ENCODE measurements at regions not wholly inside any gene's neighbourhood (a gene's known extent, or its start where the extent isn't known, plus 50 kb on each side); places are given as distances from the start of the nearest gene placed in this dataset.
"Not testable (repeated sequence)": the region's sequence is repeated elsewhere in the genome, so short reads cannot be mapped to it uniquely, and the experiment has no call there.

DNA sequence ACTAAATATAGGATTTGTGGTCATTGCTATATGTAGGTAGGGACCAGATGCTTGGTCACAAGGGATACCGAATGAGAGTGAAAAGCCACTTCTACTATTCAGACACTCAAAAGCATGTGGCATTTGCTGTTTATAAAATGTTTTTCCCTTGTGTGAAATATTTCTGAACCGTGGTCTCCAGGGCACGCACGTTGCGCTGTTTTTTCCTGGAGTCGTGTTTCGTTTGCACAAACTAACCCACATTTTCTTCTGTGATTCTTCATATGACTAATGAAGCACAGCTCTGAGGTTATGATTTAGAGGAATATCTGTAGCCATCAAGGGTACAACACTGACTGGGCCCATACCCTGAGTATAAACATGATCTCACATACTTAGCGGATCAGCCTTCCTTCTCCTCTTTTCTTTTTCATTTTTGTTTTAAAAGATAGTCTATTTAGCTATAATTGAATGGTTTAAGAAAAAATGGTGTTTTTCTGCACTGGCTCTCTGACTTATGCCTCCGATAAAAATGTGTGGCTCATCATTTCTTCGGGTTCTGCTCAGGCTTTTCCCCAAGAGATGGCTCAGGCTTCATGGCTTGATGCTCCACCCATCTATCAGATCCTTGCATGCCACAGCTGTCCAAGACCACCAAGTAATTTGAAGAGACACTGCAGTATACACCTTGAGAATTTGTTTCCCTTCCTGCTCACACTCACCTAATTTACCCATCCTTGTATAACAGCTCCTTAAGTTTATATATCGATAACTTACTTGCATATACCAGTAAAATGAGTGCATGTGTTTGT is 59.9 kb upstream of the HBS1L start:
- TF ChIP-seq, protein P1, sequence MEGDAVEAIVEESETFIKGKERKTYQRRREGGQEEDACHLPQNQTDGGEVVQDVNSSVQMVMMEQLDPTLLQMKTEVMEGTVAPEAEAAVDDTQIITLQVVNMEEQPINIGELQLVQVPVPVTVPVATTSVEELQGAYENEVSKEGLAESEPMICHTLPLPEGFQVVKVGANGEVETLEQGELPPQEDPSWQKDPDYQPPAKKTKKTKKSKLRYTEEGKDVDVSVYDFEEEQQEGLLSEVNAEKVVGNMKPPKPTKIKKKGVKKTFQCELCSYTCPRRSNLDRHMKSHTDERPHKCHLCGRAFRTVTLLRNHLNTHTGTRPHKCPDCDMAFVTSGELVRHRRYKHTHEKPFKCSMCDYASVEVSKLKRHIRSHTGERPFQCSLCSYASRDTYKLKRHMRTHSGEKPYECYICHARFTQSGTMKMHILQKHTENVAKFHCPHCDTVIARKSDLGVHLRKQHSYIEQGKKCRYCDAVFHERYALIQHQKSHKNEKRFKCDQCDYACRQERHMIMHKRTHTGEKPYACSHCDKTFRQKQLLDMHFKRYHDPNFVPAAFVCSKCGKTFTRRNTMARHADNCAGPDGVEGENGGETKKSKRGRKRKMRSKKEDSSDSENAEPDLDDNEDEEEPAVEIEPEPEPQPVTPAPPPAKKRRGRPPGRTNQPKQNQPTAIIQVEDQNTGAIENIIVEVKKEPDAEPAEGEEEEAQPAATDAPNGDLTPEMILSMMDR (IDR thresholded peaks at IDR 0.05; ENCODE audit: insufficient read depth, low read length, poor library complexity, severe bottlenecking) = no peak

DNA sequence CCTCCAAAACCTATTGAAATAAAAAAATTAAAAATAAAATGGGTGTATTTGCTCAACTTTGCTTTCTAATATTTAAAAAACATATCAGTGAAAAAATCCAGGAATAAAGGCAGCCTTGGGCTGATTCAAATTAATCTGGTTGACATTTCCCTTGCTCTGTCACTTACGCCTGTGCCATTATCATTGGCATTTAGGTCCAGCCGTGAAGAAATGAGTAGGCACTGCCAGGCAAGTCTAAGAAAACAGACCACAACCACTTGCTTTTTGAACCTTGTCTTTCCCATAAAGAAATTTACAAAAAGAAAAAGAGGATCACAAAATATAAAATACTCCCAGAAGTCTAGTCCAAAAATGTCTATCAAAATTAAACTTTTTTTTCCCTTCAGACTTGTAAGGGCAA is 59.2 kb upstream of the HBS1L start:
- TF ChIP-seq, protein P1 (IDR thresholded peaks at IDR 0.05; ENCODE audit: insufficient read depth, low read length, poor library complexity, severe bottlenecking) = no peak
- Histone ChIP-seq H3K4me3 (replicated peaks; ENCODE audit: low read depth, low read length) (no peak overlapping the region), H3K27me3 (replicated peaks; ENCODE audit: control insufficient read depth, insufficient read depth, low read length) (no peaks in the 10 kb centered on the region), H3K36me3 (ENCODE audit: control insufficient read depth, insufficient read depth, low read length) (no peaks in the 10 kb centered on the region)
- DNase-seq (ENCODE audit: extremely low read depth, insufficient read length) = no peak

More for the DNA sequence above, 59.9 kb upstream of the HBS1L start:
- Histone ChIP-seq H3K4me3 (replicated peaks; ENCODE audit: low read depth, low read length) (peak overlapping the region; percentile 20), H3K36me3 (ENCODE audit: control insufficient read depth, insufficient read depth, low read length) (no peaks in the 10 kb centered on the region), H3K27me3 (replicated peaks; ENCODE audit: control insufficient read depth, insufficient read depth, low read length) (no peaks in the 10 kb centered on the region)
- peak; percentile 57 for DNase-seq (ENCODE audit: extremely low read depth, insufficient read length)

DNA sequence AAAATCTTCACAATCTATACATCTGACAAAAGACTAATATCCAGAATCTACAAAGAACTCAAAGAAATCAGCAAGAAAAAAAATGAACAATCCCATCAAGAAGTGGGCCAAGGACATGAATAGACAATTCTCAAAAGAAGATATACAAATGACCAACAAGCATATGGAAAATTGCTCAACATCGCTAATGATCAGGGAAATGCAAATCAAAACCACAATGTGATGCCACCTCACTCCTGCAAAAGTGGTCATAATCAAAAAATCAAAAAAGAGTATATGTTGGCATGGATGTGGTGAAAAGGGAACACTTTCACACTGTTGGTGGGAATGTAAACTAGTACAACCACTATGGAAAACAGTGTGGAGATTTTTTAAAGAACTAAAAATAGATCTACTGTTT is 58.3 kb upstream of the HBS1L start:
- not testable (repeated sequence) for H3K36me3 ChIP-seq (ENCODE audit: control insufficient read depth, insufficient read depth, low read length); DNase-seq (ENCODE audit: extremely low read depth, insufficient read length); H3K4me3 ChIP-seq (replicated peaks; ENCODE audit: low read depth, low read length); H3K27me3 ChIP-seq (replicated peaks; ENCODE audit: control insufficient read depth, insufficient read depth, low read length)

DNA sequence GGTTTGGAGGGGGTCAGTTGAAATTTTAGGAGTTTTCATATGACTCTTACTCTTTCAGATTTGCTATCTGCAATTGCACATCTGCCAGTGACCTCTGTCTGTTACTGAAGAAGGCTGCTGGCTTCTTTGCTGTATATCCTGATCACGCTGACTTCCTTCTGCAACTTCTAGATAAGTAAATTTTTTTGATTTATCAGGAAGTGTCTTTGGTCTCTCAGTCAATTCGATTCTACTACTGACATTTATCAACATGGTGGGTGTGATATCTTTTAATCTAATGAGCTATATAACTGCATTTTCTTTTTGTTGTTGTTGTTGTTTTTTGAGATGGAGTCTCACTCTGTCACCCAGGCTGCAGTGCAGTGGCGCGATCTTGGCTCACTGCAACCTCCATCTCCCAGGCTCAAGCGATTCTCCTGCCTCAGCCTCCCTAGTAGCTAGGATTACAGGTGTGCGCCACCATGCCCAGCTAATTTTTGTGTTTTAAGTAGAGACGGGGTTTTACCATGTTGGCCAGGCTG is 55.7 kb upstream of the HBS1L start:
- DNase-seq (ENCODE audit: extremely low read depth, insufficient read length); H3K27me3 ChIP-seq (replicated peaks; ENCODE audit: control insufficient read depth, insufficient read depth, low read length); H3K36me3 ChIP-seq (ENCODE audit: control insufficient read depth, insufficient read depth, low read length); H3K4me3 ChIP-seq (replicated peaks; ENCODE audit: low read depth, low read length): not testable (repeated sequence)

DNA sequence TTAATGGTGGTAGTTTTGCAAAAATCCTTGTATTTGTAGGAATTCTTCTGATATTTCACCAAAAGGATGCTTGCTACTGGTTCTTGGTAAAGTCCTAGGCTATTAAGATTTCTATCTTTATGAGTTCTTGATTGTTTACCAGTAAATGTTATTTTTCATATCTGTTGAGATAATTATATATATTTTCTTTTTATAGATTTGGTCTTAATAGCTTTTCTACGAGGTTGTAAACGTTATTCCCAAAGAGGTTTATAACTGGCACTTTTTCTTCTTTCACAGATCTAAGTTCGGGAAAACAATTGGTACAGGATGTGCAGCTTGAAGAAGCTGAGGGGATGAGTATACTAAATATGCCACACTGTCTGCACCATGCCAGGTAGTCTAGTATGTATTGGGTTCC is 55.1 kb upstream of the HBS1L start:
- H3K27me3 ChIP-seq (replicated peaks; ENCODE audit: control insufficient read depth, insufficient read depth, low read length) = no peaks in the 10 kb centered on the region
- H3K36me3 ChIP-seq (ENCODE audit: control insufficient read depth, insufficient read depth, low read length) = no peaks in the 10 kb centered on the region
- no peak for DNase-seq (ENCODE audit: extremely low read depth, insufficient read length)
- H3K4me3 ChIP-seq (replicated peaks; ENCODE audit: low read depth, low read length) = no peak overlapping the region
- TF ChIP-seq, protein P1 (IDR thresholded peaks at IDR 0.05; ENCODE audit: insufficient read depth, low read length, poor library complexity, severe bottlenecking) = no peak

GRCh38 chr6:135108692-135109091 is 54.1 kb upstream of the HBS1L start:
- Histone ChIP-seq H3K27me3 (replicated peaks; ENCODE audit: control insufficient read depth, insufficient read depth, low read length) (no peaks in the 10 kb centered on the region), H3K36me3 (ENCODE audit: control insufficient read depth, insufficient read depth, low read length) (no peaks in the 10 kb centered on the region), H3K4me3 (replicated peaks; ENCODE audit: low read depth, low read length) (no peak overlapping the region)
- TF ChIP-seq, protein P1 (IDR thresholded peaks at IDR 0.05; ENCODE audit: insufficient read depth, low read length, poor library complexity, severe bottlenecking) = no peak
- no peak for DNase-seq (ENCODE audit: extremely low read depth, insufficient read length)

All from GM06990 (cell line).